IPS DF 4.7 (cell line): ENCODE measurements at regions not wholly inside any gene's neighbourhood (a gene's known extent, or its start where the extent isn't known, plus 50 kb on each side); places are given as distances from the start of the nearest gene placed in this dataset.
A peak's percentile ranks its signal among the peaks of the same experiment; 100 is the strongest.
"Not testable (repeated sequence)": the region's sequence is repeated elsewhere in the genome, so short reads cannot be mapped to it uniquely, and the experiment has no call there.

Experiments used
- DNase-seq: peaks from one replicate; pipeline ENCODE4 v3.0.0-alpha.2; 2013; ENCODE audit warnings: low spot score; ENCODE audit errors: extremely low read depth

DNA sequence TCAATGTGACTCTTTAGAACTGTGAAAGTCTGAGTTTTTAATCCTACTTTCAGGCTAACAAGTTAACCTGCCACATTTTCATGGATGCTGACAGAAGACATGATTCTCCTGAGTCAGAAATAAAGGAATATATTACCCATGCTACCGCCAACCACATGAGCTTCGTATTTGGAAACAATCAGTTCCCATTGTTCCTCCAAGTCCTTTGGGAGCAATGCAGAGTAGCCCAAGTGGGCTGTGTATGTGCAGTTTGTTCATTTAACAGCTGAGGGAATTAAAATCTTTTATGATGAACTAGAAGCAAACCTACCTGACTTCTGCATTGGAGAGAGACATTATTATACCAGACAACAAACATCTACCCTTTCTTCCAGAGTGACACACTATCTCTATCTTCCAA, 169.3 kb upstream of the BET1 start:
- no peak for DNase-seq

DNA sequence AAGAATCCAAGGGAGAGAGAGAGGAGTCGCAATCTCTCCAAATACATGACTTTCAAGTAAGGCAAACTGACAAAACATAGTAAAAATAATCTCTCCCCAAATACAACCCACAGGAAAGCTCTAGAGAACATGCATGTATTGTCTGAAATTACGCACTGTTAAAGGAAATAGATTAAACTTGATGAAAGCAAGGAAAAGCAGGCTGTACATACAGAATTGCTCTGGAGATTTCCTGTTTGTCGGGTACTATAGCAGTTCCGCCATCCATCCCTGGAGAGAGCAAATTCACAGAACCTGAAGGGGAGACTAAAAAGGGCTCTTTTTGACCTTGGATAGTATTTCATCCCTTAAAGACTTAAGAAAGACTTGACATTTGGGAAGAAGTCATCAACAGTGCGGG, 170.2 kb upstream of the BET1 start:
- DNase-seq, result no peak

DNA sequence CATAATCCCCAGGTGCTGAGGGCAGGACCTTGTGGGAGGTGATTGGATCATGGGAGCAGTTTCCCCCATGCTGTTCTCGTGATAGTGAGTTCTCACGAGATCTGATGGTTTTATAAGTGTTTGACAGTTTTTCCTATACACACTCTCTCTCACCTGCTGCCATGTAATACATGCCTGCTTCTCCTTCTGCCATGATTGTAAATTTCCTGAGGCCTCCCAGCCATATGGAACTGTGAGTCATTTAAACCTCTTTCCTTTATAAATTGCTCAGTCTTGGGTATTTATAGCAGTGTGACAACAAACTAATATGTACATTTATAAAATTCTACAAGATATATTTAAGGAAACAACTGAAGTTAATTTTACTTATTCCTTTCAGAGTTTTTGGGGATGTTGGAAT, 170.8 kb upstream of the BET1 start:
- no peak for DNase-seq

DNA sequence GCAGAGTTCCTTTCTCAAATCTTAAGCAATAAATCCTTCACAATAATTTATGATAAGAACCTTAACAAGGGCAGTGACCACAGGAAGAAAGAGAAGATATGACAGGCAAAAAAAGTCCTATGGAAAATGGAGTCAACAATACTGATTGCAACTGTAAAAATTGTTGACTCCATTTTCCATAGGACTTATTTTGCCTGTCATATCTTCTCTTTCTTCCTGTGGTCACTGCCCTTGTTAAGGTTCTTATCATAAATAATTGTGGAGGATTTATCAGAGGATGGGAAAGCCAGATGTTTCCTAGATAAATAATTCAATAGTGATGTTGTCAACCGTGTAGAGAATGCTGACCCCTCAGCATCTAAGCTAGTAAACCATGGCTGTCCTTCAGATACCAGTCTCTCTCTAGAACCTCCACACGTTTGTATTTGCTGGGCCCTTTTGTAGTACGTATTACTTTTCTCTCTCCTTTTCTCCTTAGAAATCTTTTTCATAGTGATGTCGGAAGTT, 172.6 kb upstream of the BET1 start:
- no peak for DNase-seq

GRCh38 chr7:94177441-94177840, 173.3 kb upstream of the BET1 start:
- DNase-seq, result no peak

GRCh38 chr7:94178230-94178629, 174.1 kb upstream of the BET1 start:
- DNase-seq, result no peak

- DNase-seq, result no peak
These were observed 175.3 kb upstream of the BET1 start for GRCh38 chr7:94179466-94179865.

GRCh38 chr7:94182066-94182465, 177.9 kb upstream of the BET1 start:
- DNase-seq, result peak; percentile 5

- no peak for DNase-seq
These were observed 178.6 kb upstream of the BET1 start for GRCh38 chr7:94182721-94183120.

- DNase-seq, result peak; percentile 30
These were observed 179.2 kb upstream of the BET1 start for GRCh38 chr7:94183289-94183749.

- no peak for DNase-seq
These were observed 179.7 kb upstream of the BET1 start for GRCh38 chr7:94183891-94184290.

- DNase-seq, result no peak
These were observed 184.2 kb upstream of the BET1 start for GRCh38 chr7:94188350-94188749.

- DNase-seq, result no peak
These were observed 186.5 kb upstream of the BET1 start for GRCh38 chr7:94190599-94191061.

- not testable (repeated sequence) for DNase-seq
These were observed 190.3 kb upstream of the BET1 start for GRCh38 chr7:94194426-94194825.

DNA sequence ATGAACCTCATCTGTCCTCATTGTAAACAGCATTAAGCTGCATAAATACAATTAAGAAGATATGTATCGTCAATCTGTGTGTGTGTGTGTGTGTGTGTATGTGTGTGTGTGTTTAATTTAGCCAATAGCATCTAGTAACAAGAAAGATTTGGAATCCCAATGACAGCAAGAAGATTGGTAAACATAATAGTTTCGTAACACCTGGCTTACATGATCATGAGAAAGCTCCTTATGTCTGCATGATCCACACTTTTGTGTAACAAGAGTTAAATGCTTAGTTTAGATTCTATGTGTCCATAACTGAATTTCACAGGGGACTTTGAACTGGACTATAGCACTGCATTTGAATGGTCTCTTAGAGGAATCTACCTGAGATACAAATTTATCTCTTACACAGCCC, 191.0 kb upstream of the BET1 start:
- DNase-seq, result no peak

- DNase-seq, result no peak
These were observed 191.7 kb upstream of the BET1 start for GRCh38 chr7:94195813-94196212.

- DNase-seq, result no peak
These were observed 189.2 kb upstream of the COL1A2 start for GRCh38 chr7:94205529-94205928.

DNA sequence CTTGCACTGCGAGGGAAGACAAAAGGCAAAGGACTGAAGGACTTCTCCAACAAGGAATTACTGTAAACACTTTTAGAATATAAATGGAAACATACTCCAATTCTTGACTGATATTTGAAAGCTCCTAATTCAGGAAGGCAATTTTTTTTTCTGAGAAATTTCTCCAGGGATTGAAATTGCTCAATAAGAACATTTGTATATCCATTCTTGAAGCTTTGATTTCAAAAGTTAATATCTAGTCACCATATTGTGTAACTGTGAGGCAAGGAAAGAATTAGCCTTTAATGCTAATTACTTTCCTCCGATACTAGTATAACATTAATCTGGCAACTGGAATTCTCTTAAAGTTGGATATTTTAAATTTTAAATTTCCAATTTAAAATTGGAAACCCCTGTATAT, 188.4 kb upstream of the COL1A2 start:
- DNase-seq, result no peak

- no peak for DNase-seq
These were observed 182.5 kb upstream of the COL1A2 start for GRCh38 chr7:94212160-94212559.

DNA sequence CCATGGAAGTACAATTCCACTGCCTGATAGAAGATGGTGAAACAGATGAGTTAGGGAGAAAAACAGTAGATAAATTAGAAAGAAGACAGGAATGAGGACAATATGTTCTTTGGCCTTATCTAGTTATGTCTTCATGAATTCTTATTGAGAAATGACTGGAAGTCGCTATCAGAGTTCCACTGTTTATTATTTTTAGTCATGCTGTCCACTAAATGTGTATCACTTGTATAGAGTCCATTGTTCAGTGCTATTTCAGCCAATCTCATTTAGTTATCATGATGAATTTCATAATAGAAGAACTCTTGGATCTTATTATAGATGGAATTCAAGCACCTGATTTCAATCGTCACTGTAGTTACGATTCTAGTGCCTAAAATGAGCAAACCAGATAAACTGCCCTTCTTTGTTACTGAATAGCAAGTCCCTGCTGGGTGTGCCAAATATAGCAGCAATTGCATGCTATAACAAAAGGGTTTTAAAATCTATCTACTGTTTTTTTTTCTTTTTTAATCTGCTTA, 177.7 kb upstream of the COL1A2 start:
- no peak for DNase-seq

- DNase-seq, result no peak
These were observed 176.9 kb upstream of the COL1A2 start for GRCh38 chr7:94217766-94218165.

- no peak for DNase-seq
These were observed 172.2 kb upstream of the COL1A2 start for GRCh38 chr7:94222516-94222915.

DNA sequence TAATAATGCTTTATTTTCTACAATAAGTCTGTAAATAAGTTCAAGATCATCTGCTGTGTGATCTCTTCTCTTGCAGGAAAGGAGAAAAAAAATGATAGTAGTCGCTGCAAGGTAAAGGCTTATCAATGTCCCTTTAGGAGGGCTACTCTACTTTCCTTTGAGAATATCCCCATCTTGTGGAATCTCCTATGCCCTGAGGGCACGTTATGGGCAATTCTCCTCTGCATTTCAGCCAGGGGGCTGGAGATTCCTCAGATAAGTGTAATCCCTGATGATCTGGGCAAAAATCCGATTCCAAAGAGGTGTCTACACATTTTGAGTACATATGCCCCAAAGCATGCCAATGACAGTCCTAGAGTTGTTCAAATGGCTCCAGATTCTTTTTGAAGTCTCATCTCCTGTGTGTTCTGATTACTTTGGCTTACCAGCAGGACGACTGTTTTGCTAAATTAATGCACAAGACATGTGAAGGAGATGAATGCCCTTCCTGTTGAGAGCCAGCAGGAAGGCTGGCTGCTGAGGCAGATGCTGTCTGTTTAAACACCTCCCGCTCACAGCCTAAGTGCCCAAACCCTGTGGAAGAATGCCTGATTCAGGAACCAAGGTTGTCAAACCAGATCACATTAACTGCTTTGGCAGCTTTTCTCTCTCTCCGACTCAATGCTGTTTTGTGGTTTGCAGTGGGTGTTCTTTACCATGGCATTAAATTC, 171.2 kb upstream of the COL1A2 start:
- DNase-seq, result peak; percentile 76
